ENCODE measurements at regions not wholly inside any gene's neighbourhood (a gene's known extent, or its start where the extent isn't known, plus 50 kb on each side); places are given as distances from the start of the nearest gene placed in this dataset.

GRCh38 chr20:37593710-37594109 lies 66.0 kb upstream of the BLCAP start:
- Histone ChIP-seq H3K4me3 (ENCODE audit: low read length) (no peak overlapping the region), H3K4me1 (ENCODE audit: insufficient read depth, low read length) (no peaks in the 10 kb centered on the region), H3K9me3 (ENCODE audit: low read length) (no peaks in the 10 kb centered on the region), H3K27ac (ENCODE audit: low read depth, low read length) (no peak overlapping the region), H3K36me3 (ENCODE audit: insufficient read depth, low read length) (no peaks in the 10 kb centered on the region), H3K27me3 (ENCODE audit: insufficient read depth, low read length, poor library complexity, severe bottlenecking) (no peaks in the 10 kb centered on the region)
- ChIA-PET CTCF (no interaction called here), POLR2A (no interaction called here)
- H3K4me3 Mint-ChIP-seq, result no peak overlapping the region
- H3K27me3 Mint-ChIP-seq, result peaks cover 26 to 47% of the 10 kb centered on the region in 2 donors
- no peaks in the 10 kb centered on the region for H3K4me1 Mint-ChIP-seq
- no peak overlapping the region for H3K27ac Mint-ChIP-seq
- H3K36me3 Mint-ChIP-seq, result no peaks in the 10 kb centered on the region
- no peak for DNase-seq
- H3K9me3 Mint-ChIP-seq, result no peaks in the 10 kb centered on the region

GRCh38 chr20:37590938-37591490 lies 63.3 kb upstream of the BLCAP start:
- no peaks in the 10 kb centered on the region for H3K36me3 ChIP-seq (ENCODE audit: insufficient read depth, low read length)
- no peak overlapping the region for H3K4me3 ChIP-seq (ENCODE audit: low read length)
- H3K27ac ChIP-seq (ENCODE audit: low read depth, low read length), result no peak overlapping the region
- no peaks in the 10 kb centered on the region for H3K9me3 ChIP-seq (ENCODE audit: low read length)
- Mint-ChIP-seq H3K4me3 (no peak overlapping the region), H3K9me3 (peaks cover 0 to 10% (median 4%) of the 10 kb centered on the region in 5 donors), H3K27ac (no peak overlapping the region), H3K27me3 (peaks cover 11 to 35% of the 10 kb centered on the region in 2 donors), H3K4me1 (no peaks in the 10 kb centered on the region), H3K36me3 (no peaks in the 10 kb centered on the region)
- H3K27me3 ChIP-seq (ENCODE audit: insufficient read depth, low read length, poor library complexity, severe bottlenecking), result no peaks in the 10 kb centered on the region
- ChIA-PET POLR2A (no interaction called here), CTCF (no interaction called here)
- H3K4me1 ChIP-seq (ENCODE audit: insufficient read depth, low read length), result no peaks in the 10 kb centered on the region
- no peak for DNase-seq

DNA sequence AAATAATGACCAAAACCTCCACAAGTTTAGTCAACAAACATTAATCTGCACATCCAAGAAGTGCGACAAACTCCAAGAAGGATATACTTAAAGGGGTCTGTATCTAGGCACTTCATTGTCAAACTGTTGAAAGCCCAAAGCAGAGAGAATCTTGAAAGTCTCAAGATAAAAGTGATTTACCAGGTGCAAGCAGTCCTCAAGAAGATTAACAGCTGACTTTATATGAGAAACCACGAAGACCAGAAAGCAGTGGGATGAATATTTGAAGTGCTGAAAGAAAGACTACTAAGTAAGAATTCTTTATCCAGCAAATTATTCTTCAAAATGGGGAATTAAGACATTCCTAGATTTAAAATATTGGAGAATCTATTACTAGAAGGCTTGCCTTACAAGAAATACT lies 58.4 kb upstream of the BLCAP start:
- peaks cover 19 to 46% of the 10 kb centered on the region in 2 donors for H3K27me3 Mint-ChIP-seq
- H3K4me1 ChIP-seq (ENCODE audit: insufficient read depth, low read length), result no peaks in the 10 kb centered on the region
- CTCF ChIA-PET, result no interaction called here

DNA sequence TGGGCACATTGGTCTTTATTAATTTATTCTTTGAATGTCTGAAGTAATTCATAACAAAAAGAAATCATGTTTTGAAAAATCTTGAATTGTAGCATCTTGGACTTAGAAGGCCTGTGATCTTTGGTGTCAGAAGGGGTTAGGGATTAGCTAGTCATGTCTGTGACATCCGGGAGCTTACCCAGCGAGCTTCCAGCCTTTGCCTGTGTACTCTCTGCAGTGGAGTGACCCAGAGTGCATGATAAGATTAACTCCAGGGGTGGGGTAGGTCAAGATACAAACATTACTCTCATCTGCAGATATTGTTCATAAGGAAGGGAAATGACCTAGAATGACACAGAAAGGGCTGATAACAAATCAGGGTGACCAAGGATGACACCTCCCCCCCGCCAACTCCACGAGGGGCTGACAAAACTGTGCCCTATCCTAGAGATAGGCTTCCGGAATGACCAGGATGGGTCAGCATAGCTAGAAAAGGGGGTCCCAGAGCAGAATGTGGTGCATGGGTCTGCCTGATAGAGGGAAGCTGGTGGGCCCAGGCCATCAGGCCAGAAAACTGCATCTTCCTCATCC lies 56.6 kb upstream of the BLCAP start:
- Histone ChIP-seq H3K9me3 (ENCODE audit: low read length) (no peaks in the 10 kb centered on the region), H3K4me3 (ENCODE audit: low read length) (no peak overlapping the region), H3K27ac (ENCODE audit: low read depth, low read length) (no peak overlapping the region), H3K36me3 (ENCODE audit: insufficient read depth, low read length) (no peaks in the 10 kb centered on the region), H3K27me3 (ENCODE audit: insufficient read depth, low read length, poor library complexity, severe bottlenecking) (no peaks in the 10 kb centered on the region), H3K4me1 (ENCODE audit: insufficient read depth, low read length) (no peaks in the 10 kb centered on the region)
- no peak overlapping the region for H3K4me3 Mint-ChIP-seq
- DNase-seq, result no peak
- ChIA-PET POLR2A (no interaction called here), CTCF (no interaction called here)
- H3K36me3 Mint-ChIP-seq, result no peaks in the 10 kb centered on the region
- H3K27me3 Mint-ChIP-seq, result peaks cover 33 to 57% of the 10 kb centered on the region in 2 donors
- H3K27ac Mint-ChIP-seq, result no peak overlapping the region
- peaks cover 3 to 15% (median 5%) of the 10 kb centered on the region in 5 donors for H3K9me3 Mint-ChIP-seq
- H3K4me1 Mint-ChIP-seq, result no peaks in the 10 kb centered on the region

More for the DNA sequence above, 58.4 kb upstream of the BLCAP start:
- Mint-ChIP-seq H3K36me3 (no peaks in the 10 kb centered on the region), H3K9me3 (peaks cover 3 to 15% (median 5%) of the 10 kb centered on the region in 5 donors), H3K27ac (no peak overlapping the region), H3K4me1 (no peaks in the 10 kb centered on the region), H3K4me3 (no peak overlapping the region)
- Histone ChIP-seq H3K27me3 (ENCODE audit: insufficient read depth, low read length, poor library complexity, severe bottlenecking) (no peaks in the 10 kb centered on the region), H3K27ac (ENCODE audit: low read depth, low read length) (no peak overlapping the region), H3K4me3 (ENCODE audit: low read length) (no peak overlapping the region), H3K36me3 (ENCODE audit: insufficient read depth, low read length) (no peaks in the 10 kb centered on the region), H3K9me3 (ENCODE audit: low read length) (no peaks in the 10 kb centered on the region)
- DNase-seq, result no peak
- POLR2A ChIA-PET, result no interaction called here

GRCh38 chr20:37581246-37581645 lies 53.6 kb upstream of the BLCAP start:
- POLR2A ChIA-PET, result no interaction called here

GRCh38 chr20:37580069-37580468 lies 52.4 kb upstream of the BLCAP start:
- Mint-ChIP-seq H3K36me3 (no peaks in the 10 kb centered on the region), H3K4me1 (no peaks in the 10 kb centered on the region), H3K27me3 (peaks cover 34 to 63% of the 10 kb centered on the region in 2 donors), H3K27ac (no peak overlapping the region), H3K4me3 (no peak overlapping the region), H3K9me3 (no peaks in the 10 kb centered on the region)
- H3K4me1 ChIP-seq (ENCODE audit: insufficient read depth, low read length), result no peaks in the 10 kb centered on the region
- no peak overlapping the region for H3K27ac ChIP-seq (ENCODE audit: low read depth, low read length)
- no peaks in the 10 kb centered on the region for H3K27me3 ChIP-seq (ENCODE audit: insufficient read depth, low read length, poor library complexity, severe bottlenecking)
- DNase-seq, result no peak
- H3K9me3 ChIP-seq (ENCODE audit: low read length), result no peaks in the 10 kb centered on the region
- no peaks in the 10 kb centered on the region for H3K36me3 ChIP-seq (ENCODE audit: insufficient read depth, low read length)
- no peak overlapping the region for H3K4me3 ChIP-seq (ENCODE audit: low read length)
- ChIA-PET POLR2A (no interaction called here), CTCF (no interaction called here)

More at GRCh38 chr20:37581246-37581645, 53.6 kb upstream of the BLCAP start:
- no peak for DNase-seq
- CTCF ChIA-PET, result interaction anchor here (0.7 kb wide), 1 partner anchor 9 kb away, joined by 3 read pairs; no protein-coding TSS in a partner anchor
- H3K4me1 ChIP-seq (ENCODE audit: insufficient read depth, low read length), result no peaks in the 10 kb centered on the region
- no peak overlapping the region for H3K4me3 Mint-ChIP-seq
- H3K4me1 Mint-ChIP-seq, result no peaks in the 10 kb centered on the region
- no peak overlapping the region for H3K4me3 ChIP-seq (ENCODE audit: low read length)
- no peak overlapping the region for H3K27ac Mint-ChIP-seq
- no peak overlapping the region for H3K27ac ChIP-seq (ENCODE audit: low read depth, low read length)
- H3K27me3 ChIP-seq (ENCODE audit: insufficient read depth, low read length, poor library complexity, severe bottlenecking), result no peaks in the 10 kb centered on the region
- peaks cover 38 to 74% of the 10 kb centered on the region in 2 donors for H3K27me3 Mint-ChIP-seq
- no peaks in the 10 kb centered on the region for H3K36me3 ChIP-seq (ENCODE audit: insufficient read depth, low read length)
- no peaks in the 10 kb centered on the region for H3K9me3 ChIP-seq (ENCODE audit: low read length)
- H3K9me3 Mint-ChIP-seq, result peaks cover 0 to 7% (median 3%) of the 10 kb centered on the region in 5 donors
- no peaks in the 10 kb centered on the region for H3K36me3 Mint-ChIP-seq

DNA sequence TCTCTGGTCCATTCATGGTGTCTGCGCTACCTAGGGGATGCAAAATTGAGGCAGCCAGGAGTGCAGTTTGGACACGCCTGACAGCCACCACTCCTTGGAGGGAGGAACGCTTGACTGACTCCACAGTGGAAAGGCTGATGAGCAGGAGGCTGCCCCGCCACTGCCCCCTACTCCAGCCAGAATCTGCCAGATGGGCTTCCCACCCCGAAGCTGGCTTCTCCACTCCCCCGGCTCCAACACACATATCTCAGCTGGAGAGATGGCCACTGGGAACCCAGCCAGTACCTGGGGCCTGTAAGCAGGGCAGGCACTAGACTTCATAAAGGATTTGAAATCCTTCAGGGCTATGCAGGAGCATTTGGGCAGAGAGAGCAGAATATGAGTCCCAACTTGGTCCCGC lies 51.4 kb upstream of the BLCAP start:
- H3K27me3 ChIP-seq (ENCODE audit: insufficient read depth, low read length, poor library complexity, severe bottlenecking), result no peaks in the 10 kb centered on the region
- POLR2A ChIA-PET, result no interaction called here
- Mint-ChIP-seq H3K4me1 (no peaks in the 10 kb centered on the region), H3K9me3 (no peaks in the 10 kb centered on the region), H3K27me3 (peaks cover 29 to 57% of the 10 kb centered on the region in 2 donors), H3K4me3 (no peak overlapping the region), H3K27ac (no peak overlapping the region), H3K36me3 (no peaks in the 10 kb centered on the region)
- H3K4me3 ChIP-seq (ENCODE audit: low read length), result no peak overlapping the region
- no peaks in the 10 kb centered on the region for H3K9me3 ChIP-seq (ENCODE audit: low read length)
- CTCF ChIA-PET, result no interaction called here
- no peaks in the 10 kb centered on the region for H3K36me3 ChIP-seq (ENCODE audit: insufficient read depth, low read length)
- no peaks in the 10 kb centered on the region for H3K4me1 ChIP-seq (ENCODE audit: insufficient read depth, low read length)
- DNase-seq, result no peak
- H3K27ac ChIP-seq (ENCODE audit: low read depth, low read length), result no peak overlapping the region

- peaks cover 29 to 63% of the 10 kb centered on the region in 2 donors for H3K27me3 Mint-ChIP-seq
- POLR2A ChIA-PET, result no interaction called here
- Histone ChIP-seq H3K27me3 (ENCODE audit: insufficient read depth, low read length, poor library complexity, severe bottlenecking) (no peaks in the 10 kb centered on the region), H3K4me1 (ENCODE audit: insufficient read depth, low read length) (no peaks in the 10 kb centered on the region), H3K4me3 (ENCODE audit: low read length) (no peak overlapping the region), H3K9me3 (ENCODE audit: low read length) (no peaks in the 10 kb centered on the region), H3K36me3 (ENCODE audit: insufficient read depth, low read length) (no peaks in the 10 kb centered on the region), H3K27ac (ENCODE audit: low read depth, low read length) (no peak overlapping the region)
- H3K36me3 Mint-ChIP-seq, result no peaks in the 10 kb centered on the region
- H3K4me1 Mint-ChIP-seq, result no peaks in the 10 kb centered on the region
- H3K27ac Mint-ChIP-seq, result peak overlapping the region in 1 of 8 donors; percentile 74
- DNase-seq, result no peak
- H3K9me3 Mint-ChIP-seq, result no peaks in the 10 kb centered on the region
- no peak overlapping the region for H3K4me3 Mint-ChIP-seq
- CTCF ChIA-PET, result no interaction called here
Measured at GRCh38 chr20:37577981-37578380, 50.3 kb upstream of the BLCAP start.

Data from CD8-positive, alpha-beta memory T cell (primary cell).